HG03025 (cell line): ENCODE measurements at regions not wholly inside any gene's neighbourhood (a gene's known extent, or its start where the extent isn't known, plus 50 kb on each side); places are given as distances from the start of the nearest gene placed in this dataset.

Experiments
- ATAC-seq: cut with Tn5 transposase; IDR thresholded peaks from one replicate; pipeline ENCODE4 v1.9.1; 2021; ENCODE audit warnings: mild to moderate bottlenecking, moderate library complexity; ENCODE audit not compliant: unreplicated experiment, low FRiP score

DNA sequence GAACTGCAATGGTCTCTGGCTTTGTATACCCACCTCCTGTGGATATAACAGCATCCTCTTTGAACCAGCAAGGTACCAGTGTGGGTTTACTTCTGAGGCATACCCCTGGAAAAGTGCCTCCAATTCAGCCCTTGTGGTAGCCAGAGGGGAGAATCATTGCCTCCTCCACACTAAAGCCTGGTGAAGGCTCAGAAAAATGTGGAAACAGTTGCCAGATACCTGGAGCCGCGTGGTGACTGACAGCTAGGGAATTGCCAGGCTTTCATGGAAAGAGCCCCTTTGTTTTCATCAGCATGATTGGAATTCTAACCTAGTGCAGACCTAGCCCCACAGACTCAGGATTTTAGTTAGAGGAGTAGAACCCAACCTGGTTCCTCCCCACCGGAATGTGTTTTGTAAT, 168.6 kb upstream of the KLF3 start:
- no peak for ATAC-seq

DNA sequence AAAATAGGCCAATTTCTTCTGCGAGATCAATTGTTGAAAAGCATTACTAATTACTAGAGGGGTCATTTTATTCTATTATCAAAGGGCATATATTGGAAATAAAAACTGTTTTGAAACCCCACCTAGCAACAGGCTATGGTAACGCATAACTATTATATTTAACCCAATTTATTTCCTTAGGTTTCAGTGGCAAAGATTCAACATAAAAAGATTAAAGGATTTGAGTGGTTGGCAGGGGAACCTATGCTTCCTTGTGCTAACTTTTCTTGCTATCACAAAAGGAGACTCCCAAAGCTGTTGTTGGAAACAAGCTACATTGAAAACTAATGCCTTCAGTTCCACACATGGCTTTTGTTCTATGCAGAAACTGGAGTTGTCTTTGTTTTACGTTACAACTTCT, 166.9 kb upstream of the KLF3 start:
- no peak for ATAC-seq

DNA sequence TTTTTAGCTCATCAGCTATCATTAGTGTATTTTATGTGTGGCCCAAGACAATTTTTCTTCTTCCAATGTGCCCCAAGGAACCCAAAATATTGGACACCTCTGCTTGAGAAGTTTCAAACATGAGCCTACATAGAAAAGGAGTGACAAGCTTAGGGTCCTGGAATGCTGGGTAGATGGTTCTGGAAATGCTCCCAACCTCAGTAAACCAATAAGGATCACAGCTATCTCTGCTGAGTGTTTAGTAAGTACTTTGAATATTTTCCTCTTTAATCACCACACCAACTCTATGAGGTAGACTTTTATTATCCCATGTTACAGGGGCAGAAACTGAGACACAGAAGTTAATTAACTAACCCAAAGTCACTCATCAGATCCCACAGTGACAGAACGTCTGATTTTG, 164.9 kb upstream of the KLF3 start:
- no peak for ATAC-seq

DNA sequence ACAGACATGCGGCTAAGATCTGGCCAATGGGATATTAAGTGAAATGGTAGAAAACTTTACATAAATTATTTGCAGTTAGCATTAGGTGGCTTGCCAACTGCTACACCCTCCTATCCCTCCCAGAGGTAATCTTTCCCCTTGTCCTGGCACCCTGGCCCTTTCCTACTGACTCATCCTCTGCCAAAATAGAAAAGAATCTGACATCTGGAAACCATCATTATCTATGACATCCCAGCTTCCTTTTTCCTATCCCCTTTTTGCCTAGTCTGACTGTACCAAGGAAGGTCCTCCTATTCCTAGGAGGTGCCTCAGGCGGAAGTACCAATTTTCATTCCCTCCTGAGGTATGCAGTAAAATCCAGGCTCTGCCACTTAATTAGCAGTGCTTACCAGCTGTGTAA, 163.6 kb upstream of the KLF3 start:
- ATAC-seq = no peak

DNA sequence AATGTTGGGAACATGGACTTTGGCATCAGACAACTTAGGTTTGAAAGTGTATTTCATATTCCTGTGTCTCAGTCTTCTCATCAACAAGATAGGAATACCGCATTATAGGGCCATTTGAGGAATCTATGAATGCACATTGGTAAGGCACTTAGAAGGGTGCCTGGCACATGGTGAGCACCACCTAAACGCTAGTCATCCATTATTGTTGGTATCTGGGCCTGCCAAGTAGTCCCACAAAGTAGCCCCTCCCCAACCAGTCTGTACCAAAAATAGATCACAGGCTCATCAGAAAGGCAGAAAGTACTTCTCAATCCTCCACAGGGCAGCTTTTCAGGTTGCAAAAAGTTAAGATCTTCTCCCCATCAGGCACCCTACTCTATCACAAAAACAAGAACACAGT, 162.3 kb upstream of the KLF3 start:
- no peak for ATAC-seq

DNA sequence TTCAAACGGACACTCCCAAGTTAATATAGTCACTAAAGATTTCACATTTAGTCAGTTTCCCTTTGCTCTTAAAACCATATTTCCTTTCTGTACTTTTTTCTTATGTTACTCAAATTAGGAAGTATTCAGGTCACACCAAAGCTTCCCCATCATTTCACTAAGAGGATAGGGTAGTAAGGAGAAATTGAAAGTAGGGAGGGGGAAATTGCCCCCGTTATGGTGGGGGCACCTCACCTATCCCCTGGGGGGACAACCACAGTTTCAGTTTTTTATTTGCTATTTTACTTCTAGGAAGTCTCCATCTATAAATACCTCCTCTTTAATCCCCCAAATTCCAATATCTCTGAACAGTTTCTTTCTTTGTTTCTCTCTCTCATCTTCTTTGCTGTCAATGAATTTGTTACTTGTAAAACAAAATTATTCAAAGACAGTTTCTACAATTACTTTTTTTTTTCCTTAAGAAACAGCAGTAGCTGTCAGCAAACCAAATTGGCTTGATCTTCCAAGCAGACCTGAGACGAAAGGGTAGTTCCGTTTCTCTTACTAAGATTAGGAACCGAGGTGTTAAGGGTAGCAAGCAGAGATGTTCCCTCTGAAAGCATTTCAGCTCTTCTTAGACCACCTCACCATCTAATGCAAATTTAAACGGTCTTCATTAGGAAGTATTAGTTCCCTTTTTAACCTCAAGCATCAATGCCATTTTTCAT, 160.2 kb upstream of the KLF3 start:
- peak; percentile 89 for ATAC-seq

DNA sequence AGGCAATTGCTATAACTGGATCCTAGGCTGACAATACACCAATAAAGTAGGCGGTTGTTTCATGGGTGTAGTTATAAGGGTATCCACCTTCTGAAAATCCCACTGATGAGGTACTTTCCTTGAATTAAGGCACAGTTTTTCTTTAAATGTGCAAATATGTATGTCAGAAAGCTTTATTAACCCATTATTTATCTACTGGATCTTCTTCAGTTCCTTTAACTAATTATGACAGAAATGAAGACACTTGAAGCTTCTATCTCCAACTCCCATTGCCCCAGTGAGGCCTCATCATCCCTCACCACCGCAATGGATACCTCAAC, 159.6 kb upstream of the KLF3 start:
- no peak for ATAC-seq

DNA sequence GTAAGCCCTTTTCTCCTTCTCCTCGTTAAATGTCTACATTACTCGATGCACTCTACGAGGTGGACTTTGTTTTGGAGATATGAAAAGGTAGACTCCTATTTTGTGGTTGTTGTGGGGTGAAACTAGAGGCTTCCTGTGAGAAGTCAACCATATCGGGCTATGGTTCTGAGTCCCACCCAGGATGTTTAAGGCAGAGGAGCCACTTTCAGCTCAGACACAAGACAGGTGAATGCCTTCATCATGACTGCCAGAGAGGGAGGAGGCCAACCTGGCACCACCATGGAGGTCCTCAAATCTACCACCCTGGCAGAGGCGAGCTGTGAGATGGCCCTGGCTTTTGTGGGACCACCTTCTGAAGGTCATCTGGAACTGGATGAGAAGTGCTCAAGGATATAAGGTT, 154.4 kb upstream of the KLF3 start:
- peak; percentile 43 for ATAC-seq

DNA sequence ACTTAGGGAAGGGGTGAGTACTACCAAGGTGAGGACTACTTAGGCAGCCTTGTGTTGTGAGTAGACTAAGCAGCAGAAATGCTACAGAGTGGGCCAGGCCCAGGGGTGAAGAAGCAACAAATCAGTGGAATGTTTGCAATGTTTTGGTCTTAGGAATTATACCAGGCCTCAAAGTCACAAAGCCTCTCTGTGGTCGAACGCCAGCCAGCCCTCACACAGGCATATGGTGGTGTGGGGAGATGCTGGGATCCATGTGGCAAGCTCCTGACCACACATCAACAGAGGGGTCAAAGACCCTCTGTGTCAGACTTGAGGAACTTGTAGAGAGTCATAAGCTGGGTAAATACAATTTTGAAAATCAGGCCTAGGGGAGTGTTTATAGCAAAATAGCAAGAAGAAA, 153.8 kb upstream of the KLF3 start:
- ATAC-seq = no peak

DNA sequence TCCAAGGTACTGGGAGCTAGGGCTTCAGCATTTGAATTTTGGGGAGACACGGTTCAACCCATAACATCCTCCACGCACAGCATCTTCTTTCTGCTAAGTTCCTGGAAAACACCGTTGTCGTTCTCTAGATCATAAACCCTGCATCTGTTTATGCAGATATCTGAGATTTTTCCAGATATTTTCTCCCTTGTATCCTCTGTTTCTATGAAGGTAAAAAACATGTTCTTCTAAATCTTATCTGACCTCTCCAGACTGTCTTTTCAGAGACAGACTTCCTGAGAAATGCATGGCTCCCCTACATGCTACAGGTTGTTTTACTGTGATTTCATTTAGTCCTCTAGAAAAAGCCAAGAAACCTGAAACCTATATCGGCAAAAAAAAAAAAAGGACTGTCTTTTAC, 152.3 kb upstream of the KLF3 start:
- no peak for ATAC-seq

DNA sequence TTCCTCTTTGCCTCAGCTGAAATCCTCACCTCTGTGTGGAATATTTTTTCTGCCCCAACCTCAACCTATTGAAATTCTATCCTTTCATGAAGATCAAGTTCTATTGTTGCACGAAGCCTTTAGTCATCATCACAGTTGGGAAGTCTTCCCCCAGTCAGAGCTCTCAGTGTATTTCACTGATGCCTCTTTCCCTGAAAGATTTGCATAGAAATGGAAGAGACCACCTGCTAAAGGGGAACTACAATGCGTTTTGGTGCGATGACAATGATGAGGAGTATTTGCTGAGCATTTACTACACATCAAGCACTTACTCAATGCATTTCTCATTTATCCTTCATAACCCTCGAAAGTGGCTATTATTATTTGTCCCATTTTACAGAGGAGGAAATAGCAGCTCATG, 151.2 kb upstream of the KLF3 start:
- ATAC-seq = no peak

DNA sequence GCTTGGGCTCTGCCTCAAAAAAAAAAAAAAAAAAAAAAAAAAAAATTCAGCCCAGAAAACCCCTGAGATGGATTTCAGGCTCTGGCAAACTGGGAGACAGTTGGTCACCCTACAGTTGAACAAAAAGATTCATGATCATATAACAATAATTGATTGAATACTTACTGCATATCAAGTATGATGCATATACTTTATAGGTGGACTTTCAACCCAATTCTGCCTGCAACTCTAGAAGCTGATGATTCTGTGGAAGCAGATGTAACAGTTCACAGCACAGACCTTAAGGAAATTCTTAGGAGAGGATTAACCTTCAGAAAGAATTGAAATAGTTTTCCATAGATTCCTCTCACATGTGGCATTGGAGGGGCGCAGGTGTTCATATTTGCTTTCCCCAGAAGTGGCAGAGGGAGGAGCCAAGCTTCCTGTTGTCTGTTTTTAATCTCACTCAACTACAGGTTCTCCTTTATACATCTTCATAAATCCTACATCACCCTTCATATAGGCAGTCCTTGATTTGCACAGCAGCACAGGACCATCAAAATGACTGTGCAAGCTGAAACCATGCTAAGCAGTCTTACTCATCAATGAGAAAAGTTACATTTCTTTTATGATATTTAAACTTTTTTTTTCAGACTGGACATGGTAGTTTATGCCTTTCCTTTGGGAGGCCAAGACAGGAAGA, 149.4 kb upstream of the KLF3 start:
- no peak for ATAC-seq

DNA sequence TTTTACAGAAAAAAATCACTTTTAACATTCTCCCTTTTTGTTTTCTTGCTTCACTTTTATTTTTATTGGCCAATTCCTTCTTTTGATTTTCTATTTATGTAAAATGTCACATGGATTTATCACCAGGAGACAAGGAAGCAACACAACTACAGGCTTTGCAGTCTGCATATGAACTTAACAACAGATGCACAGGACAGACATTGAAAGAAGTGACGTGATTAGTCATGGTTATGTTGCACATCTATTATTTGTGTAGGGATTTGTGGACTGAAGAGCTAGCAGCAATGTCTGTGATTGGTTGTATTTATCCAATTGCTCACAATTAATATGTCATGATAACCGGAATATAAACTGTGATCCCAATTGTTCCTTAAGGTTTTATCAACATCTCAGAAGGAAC, 147.8 kb upstream of the KLF3 start:
- no peak for ATAC-seq

DNA sequence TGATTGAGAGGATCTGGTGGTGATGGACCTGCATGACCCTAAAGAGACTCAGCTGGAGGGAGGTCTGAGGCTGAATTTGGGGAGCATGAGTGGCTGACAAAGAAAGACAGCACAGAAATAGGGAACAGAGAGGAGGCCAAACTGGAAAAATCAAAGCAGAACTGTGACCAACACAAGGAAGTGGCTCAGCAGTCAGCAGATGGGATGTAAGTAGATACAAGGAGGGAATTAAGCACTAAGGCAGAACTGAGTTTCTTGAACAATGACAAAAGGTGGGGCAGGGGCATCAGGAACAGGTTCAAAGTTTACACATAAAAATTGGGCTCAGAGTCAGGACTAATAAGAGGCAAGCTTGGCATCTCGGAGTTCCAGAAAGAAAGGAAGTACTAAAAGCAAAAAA, 144.3 kb upstream of the KLF3 start:
- no peak for ATAC-seq

DNA sequence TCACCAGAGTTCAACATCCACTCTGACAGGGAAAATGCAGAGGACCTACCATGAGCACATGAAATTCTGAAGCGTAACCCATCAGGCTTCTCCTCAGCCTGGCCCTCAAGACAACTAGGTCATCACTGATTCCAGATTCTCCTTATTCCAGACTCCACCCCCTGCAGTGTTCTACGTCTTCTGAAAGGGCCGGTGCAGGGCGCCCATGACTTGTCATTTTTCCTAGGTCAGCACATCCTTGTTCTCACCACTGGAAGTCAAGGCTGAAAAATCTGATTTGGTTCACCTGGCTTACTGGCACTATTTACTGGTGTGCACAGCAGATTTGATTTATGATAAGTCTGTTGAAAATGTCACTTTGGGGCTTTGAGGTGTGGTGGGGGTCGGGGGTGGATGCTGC, 140.9 kb upstream of the KLF3 start:
- ATAC-seq = no peak

DNA sequence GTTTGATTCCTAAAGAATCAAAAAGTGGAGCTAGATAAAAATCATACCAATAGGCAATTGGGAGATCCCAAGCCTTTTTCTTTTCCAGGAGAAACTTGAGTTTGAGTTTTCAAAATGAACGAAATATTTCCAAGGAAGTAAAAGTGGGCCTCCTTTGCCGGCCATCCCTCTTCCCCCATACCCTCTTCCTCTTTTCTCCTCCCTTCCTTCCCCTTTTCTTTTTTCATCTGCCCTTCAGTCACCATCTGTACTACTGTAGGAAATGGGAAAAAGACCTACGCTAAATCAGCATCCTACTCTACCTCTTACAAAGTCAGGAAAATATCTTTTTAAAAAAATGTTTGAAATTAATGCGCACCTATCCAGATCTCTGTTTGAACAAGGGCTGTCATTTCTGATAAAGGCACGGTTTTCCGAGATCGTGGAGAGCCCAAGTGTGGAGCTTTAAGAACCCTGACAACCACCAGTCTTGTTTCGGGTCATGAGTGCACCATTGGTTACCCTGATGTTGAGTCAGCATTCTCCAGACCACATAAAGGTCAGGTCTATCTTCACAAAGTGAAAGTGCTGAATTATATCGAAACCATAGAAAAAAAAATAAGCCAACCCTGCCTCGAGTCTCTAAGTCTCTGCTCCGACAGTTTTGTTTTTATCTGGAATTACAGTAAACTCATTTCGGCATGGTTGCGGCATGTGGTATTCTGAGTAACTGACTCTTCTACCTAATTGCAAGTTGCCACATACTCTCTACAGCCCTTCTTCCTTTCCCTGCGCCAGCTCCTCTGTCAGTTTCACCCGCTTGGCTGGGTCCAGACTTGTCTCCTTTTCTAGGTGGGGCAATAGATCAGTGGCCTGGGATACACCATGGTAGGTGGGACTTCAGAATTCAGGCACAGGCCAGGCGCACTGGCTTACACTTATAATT, 140.2 kb upstream of the KLF3 start:
- peak; percentile 92 for ATAC-seq

DNA sequence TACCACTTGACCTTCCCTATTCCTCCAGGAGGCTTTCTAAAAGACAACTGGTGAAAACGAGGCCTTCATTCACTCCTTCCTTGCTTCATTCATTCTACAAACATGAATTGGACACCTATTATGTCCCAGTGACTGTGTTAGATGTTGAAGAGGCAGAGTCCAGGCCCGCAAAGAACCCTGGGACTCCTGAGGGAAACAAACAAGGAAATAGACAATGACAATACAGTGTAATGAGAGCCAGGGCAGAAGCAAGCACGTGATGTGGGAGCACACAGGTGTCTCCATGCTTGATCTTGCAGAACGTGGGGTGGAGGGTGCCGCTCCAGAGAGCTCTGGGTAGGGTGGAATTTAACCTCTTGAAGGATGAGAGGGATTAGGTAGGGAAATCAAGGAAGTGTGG, 137.6 kb upstream of the KLF3 start:
- ATAC-seq = no peak

DNA sequence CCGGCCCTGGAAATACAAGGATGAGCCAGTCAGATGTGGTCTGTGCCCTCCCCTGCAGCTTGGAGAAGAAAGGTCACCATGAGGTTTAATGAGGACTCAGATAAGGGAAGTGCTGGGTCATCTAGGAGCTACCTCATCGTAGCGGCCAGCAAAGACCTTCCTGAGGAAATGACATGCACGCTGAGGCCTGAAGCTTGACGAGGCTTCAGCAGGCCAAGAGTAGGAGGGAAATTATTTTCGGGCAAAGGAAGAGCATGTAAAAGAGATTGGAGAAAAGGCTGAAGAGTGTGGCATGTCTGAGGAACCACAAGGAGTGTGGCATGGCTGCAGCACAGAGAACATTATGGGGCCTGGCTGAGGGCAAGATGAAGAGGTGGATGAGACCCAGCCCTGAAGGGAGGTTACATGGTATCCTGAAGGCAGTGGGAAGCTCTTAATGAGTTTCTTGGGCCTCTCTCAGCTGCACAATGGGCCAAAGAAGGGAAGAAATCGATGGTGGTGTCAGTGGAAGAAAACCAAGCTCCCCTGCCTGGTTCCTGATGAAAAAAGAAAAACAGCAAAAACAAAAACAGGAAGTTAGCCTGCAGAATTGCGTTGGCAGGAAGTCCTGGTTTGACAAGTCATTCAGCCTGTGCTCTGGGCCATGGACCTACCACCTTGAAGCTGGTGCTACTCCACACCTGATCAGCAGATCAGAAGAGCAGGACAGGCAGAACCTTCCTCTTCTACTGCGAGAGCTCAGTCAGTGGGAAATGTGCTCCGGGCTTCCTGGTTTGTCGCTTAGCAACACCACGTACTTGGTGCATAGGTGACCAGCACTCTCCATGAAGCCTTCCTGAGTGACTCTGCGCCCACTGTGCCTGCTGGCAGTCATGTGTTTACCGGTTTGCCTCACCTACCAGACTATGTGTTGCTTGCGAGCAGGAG, 134.5 kb upstream of the KLF3 start:
- ATAC-seq = peak; percentile 62

DNA sequence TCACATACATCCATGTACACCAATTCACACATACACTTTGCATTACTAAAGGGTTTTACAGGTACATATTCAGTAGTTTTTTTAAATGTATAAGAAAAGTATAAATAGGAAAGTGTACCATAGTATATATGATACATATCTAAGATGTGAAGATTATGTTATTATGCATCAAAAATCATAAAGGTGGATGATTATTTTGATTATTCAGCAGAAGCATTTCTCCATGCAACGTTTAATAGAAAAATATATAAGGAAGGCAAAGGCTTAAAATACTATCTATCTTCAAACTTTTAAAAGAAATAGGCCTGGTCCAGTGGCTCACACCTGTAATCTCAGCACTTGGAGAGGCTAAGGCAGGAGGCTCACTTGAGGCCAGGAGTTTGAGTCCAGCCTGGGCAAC, 133.5 kb upstream of the KLF3 start:
- ATAC-seq = no peak

DNA sequence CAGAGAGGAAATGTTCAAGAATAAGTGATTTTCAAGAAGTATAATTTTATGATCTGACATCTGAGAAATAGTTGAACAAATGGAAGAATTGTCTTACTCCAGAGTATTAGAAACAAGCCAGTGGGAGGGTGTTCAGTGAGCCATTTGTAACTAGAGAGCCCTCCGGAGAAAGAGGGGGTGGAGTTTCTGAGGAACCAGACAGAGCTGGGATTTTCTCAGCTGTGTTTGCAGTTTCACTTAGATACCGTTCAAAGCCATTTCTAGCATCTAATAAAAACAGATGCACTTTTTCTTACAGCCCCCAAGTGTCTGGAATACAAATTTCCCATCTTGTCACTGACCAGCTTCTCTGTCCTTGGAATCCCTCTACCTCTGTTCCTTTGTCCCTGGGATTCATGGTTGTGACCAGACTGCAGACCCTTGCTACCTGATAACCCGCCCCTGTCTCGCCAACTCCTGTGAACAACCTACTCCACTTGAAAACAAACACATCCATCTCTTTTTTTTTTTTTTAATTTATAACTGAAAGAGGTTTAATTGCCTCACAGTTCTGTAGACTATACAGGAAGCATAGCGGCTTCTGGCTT, 132.8 kb upstream of the KLF3 start:
- ATAC-seq = no peak
